GM18499 (cell line): ENCODE measurements at regions not wholly inside any gene's neighbourhood (a gene's known extent, or its start where the extent isn't known, plus 50 kb on each side); places are given as distances from the start of the nearest gene placed in this dataset.
"Not testable (repeated sequence)": the region's sequence is repeated elsewhere in the genome, so short reads cannot be mapped to it uniquely, and the experiment has no call there.

Experiments used
- ATAC-seq: cut with Tn5 transposase; IDR thresholded peaks from one replicate; pipeline ENCODE4 v1.9.1; 2021; ENCODE audit warnings: moderate number of reproducible peaks; ENCODE audit not compliant: insufficient read depth, unreplicated experiment

DNA sequence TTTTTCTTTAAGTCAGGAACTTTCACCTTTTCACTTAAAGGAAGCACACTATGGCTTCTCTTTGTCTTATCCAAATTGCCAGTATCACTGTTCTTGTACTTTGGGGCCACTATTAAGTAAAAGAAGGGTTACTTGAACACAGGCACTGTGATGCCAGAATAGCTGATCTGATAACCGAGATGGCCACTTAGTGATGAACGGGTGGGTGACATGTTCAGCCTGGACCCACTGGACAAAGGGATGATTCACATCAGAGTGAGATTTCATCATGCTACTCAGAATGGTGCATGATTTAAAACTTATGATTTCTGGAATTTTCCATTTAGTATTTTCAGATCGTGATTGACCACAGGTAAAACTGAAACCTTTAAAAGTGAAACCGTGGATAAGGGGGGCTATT, 252.6 kb downstream of the KLF13 start:
- no peak for ATAC-seq

DNA sequence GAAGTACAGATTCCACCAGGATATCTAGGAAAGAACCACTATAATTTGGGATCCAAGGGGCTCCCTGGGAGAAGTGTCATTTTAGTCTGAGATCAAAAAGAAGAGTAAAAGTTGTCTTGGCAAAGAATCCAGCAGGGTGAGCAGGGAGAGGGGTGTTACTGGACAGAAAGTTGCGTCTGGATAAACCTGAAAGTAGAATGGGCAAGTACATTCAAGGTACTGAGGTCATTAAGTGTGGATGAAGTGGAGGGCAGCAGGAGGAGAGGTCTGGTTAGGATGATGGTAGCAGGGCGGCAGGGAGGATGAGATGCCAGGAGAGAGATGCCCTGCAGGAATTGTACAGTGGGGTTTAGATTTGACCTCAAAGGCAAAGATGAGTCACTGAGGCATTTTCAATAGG, 253.3 kb downstream of the KLF13 start:
- ATAC-seq: no peak

DNA sequence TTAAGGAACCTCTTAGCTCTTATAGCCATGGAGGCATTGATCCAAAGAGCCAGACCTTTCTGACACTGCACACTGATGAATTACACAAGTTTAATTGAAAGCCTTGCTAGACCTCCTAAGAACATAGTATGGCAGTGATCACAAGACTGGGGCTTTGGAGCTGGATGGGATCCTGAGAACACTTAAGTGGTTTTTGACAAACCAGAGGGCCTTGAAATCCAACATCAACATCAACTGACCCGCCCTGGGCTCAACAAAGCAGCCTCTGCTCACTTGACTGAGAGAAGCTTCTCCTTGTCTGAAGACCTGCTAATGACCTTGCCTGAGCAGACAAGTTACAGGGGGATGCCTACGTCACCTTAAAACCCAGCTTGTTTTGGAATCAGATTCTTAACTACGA, 257.6 kb downstream of the KLF13 start:
- ATAC-seq: no peak

DNA sequence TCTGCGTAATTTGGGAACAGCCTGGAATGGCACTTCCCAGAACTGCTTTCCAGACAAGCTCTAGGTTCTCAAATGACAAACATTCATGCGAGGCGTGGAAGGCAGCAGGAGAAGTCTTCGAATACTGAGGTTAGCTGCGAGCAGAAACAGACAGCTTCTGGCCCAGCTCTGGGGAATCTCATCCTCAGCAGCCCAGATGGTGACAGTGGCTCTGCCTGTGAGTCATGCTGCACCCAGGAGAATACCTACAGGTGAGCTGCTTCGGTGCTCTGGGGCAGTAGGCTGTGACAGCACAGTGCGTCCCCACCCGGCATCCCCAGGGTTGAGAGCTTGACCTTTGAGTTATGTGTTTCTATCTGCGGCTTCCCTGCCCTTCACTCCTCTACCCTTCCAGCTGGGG, 258.6 kb downstream of the KLF13 start:
- ATAC-seq: no peak

DNA sequence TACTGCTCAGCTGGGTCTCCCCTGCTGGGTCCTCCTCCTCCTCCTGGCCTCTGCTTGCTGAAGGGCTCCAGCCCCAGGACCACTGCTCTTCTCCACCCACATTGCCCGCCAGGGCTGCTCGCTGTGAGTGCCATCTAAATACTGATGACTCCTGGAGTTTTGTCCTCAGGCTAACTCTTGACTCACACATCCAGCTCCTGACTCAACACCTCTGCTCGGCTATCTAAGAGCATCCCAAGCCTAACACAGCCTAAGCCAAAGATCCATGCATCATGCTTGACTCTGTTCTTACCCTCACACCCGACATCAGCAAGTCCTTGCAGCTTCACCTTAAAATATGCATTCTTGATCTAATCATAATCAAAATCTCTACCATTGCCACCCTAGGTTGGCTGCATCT, 260.2 kb downstream of the KLF13 start:
- ATAC-seq: no peak

DNA sequence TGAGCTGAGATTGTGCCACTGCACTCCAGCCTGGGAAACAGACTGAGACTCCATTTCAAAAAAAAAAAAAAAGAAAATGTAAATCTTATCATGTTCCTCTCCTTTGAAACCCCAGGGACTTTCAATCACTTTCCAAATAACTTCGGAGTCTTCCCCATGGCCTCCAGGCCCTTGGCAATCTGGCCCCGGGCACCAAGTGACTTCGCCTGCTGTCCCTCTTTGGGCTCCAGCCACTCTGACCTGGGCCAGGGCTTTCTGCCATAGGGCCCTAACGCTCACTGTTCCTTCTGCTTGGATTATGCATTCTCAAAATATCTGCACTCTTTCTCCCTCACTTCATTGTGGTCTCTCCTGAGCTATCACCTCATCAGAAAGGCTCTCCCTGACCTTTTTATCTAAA, 260.9 kb downstream of the KLF13 start:
- ATAC-seq: no peak

DNA sequence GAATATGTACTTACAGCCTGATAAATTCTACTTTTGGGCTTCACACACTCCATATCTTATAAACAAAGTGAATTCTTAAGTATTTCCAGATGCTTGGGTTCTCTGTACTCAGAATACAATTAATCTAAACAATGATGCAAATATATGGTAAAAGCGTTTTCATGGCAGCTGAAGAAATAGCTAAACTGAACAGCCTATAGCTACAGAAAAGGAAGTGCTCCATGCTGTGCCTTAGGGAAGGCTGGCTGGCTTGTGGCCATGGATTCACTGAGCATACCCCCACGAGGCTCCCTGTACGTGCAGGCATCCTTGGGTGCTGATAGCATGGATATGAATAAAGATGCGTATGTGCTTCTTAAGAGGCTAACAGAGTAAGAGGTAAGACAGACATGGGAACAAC, 264.0 kb downstream of the KLF13 start:
- ATAC-seq: no peak

DNA sequence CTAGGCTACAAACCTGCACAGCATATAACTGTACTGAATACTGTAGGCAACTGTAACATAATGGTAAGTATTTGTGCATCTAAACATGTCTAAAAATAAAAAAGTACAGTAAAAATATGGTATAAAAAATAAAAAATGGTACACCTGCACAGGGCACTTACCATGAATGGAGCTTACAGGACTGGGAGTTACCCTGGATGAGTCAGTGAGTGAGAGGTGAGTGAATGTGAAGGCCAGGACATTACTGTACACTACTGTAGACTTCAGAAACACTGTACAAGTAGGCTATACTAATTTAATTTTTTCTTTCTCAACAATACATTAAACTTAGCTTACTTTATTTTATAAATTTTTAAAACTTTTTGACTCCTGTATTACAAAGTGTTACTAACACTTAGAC, 265.3 kb downstream of the KLF13 start:
- ATAC-seq: no peak

DNA sequence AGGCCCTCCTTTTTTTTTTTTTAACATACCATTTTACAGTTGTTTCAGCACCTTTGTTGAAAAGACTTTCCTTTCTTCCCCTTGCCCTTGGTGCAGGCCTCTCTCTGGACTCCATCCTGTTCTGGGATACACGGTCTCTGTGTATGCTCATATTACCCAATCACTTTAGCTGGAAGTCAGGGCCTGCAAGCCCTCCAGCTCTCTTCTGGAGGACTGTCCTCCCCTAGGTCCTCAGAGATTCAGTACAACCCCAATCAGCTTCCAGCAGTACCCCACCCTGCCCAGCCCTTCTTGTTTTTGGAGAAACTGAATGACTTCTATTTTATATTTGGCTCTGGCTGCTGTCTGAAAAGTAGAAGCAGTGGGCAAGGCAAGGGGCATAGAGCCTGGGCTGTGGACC, 270.8 kb downstream of the KLF13 start:
- ATAC-seq: no peak

DNA sequence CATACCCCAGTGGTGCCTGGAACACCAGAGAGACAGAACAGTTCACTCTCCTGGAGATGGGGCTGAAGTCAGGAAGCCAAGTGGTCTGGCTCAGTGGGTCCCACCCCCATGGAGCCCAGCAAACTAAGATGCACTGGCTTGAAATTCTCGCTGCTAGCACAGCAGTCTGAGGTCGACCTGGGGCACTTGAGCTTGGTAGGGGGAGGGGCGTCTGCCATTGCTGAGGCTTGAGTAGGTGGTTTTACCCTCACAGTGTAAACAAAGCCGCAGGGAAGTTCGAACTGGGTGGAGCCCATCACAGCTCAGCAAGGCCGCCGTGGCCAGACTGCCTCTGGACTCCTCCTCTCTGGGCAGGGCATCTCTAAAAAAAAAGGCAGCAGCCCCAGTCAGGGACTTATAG, 272.0 kb downstream of the KLF13 start:
- no peak for ATAC-seq

DNA sequence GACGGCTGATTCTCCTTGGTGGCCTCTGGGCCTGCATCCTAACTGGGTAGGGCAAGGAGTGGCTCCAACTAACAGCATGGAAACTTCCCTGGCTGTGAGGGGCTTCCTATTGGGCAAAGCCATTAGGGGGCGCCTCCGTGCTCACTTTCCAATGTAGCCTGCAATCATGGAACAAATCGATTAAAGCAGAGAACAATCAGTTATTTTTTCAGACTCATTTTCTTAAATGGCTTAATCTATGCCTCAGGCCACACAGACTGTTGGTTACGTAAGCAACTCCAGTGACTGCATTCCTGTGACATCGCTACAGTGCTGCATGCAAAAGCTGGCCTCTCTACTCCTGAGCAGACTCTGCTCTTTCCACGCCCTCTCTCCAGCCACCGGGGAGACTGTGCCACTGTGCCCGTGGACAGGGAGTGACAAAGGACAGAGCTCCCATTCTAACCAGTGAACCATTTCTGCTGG, 278.9 kb downstream of the KLF13 start:
- no peak for ATAC-seq

DNA sequence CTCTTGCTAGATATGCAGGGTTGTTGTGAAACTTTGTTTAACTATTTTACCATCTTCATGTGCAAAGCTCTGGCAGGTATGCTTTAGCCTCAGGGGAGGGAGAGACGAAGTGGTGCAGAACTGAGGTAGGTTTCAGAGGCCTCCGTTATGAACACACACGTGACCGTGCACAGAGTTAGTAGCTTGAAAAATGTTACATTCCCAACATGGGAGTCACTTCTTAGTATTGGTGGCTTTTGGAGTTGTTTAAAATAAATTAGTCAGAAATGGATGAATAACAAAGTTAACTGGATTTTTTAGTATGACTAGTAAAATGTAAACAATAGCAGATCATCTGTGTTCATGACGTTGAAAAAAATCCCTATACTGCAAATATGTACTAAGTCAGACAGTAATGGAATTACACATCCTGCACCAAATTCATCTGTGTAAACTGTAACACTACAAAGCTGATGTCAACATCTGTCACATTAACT, 279.6 kb downstream of the KLF13 start:
- no peak for ATAC-seq

DNA sequence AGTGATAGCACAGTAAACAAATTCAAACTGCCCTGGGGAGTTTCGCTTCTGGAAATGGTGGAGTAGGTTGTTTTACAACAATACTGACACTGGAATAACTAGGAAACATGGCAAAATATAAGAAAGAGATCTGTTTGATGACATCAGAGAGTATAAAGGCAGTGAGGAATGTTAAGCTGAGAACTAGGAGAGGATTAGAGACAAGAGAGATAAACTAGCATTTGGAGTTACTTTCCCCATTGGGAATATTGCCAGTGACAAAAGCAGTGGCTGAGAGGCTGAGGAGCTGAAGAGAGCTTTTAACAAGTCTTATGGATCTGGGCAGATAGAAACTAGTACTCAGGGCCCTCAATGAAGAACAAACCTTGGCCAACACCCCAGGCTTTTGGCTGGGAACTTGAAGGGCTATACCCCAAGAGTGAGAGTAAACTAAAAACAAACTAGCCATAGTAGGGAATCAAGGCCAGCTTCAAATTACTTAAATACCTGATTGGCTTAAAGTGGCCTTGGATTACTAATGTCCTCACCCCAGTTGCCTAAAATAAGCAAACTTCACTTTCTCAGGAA, 280.4 kb downstream of the KLF13 start:
- no peak for ATAC-seq

DNA sequence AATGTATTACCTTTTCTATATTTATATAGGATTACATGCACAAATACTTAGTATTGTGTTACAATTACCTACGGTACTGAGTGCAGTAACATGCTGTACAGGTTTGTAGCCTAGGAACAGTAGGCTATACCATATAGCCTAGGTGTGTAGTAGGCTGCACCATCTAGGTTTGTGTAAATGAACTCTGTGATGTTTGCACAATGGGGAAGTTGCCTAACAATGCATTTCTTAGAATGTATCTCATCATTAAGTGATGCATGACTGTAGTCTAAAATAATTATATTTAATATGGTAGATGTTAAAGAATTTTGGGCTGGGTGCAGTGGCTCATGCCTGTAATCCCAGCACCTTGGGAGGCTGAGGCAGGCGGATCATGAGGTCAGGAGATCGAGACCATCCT, 281.0 kb downstream of the KLF13 start:
- no peak for ATAC-seq

DNA sequence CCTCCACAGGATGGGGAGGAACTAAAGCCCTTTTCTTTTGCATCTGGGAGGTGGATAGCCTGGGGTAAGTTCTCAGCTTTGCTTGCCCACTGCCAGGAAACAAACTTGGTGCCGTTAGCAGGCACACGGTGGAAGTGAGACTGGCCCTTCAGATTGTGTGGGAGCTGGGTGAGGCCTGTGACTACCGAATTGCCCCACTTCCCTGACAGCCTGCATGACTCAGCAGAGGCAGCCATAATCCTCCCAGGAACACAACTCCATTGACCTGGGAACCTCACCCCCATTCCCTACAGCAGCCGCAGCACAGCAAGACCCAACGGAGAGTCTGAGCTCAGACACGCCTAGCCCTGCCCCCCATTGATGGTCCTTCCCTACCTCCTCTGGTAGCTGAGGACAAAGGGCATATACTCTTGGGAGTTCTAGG, 282.6 kb downstream of the KLF13 start:
- ATAC-seq: no peak

DNA sequence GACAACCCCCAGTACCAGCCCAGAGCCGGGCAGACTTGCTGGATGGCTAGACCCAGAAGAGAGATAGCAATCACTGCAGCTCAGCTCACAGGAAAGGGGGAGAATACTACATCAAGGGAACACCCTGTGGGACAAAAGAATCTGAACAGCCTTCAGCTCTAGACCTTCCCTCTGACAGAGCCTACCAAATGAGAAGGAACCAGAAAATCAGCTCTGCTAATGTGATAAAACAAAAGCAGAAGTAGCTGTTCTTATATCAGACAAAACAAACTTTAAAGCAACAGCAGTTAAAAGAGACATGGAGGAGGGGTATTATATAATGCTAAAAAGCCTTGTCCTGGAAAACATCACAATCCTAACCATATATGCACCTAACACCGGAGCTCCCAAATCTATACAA, 283.3 kb downstream of the KLF13 start:
- ATAC-seq: no peak

DNA sequence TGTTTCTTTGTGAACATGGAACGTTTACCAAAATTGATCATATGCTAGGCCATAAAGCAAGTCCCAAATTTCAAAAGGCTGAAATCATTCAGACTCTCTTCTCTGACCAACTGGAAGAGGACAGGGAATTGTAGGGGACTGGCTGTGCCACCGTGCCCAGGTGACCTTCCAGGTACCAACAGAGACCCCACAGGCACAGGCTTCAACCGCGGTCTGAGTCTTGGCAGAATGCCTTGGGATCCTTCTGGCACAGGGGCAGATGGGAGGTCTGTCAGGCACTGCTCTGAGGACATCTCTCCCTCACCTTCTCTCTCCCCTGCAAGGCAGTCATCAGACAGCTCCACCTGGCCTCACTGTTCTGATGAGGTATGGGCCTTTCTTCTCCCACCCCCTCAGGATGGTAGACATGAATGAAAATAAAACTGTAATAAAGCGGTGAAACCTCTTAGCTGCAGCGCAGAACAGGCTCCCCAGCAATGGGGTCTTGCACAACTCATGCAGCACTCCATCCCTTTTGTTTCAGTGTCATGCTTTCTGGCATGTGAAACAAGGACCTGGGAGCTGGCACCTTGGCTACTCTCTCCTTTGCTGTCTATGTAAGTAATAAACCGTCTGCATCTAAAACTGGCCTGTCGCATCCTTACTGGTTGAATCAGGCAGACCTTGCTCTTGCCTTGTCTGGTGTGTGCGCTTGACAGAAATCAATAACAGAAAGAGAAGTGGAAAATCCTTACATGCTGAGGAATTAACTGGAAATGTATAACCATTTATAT, 289.2 kb downstream of the KLF13 start:
- ATAC-seq: no peak

DNA sequence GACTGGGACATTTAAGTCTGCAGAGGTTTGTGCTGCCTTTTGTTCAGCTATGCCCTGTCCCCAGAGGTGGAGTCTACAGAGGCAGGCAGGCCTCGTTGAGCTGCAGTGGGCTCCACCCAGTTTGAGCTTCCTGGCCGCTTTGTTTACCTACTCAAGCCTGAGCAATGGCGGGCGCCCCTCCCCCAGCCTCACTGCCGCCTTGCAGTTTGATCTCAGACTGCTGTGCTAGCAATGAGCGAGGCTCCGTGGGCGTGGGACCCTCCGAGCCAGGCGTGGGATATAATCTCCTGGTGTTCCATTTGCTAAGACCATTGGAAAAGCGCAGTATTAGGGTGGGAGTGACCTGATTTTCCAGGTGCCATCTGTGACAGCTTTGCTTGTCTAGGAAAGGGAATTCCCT, 296.7 kb downstream of the KLF13 start:
- ATAC-seq: not testable (repeated sequence)

DNA sequence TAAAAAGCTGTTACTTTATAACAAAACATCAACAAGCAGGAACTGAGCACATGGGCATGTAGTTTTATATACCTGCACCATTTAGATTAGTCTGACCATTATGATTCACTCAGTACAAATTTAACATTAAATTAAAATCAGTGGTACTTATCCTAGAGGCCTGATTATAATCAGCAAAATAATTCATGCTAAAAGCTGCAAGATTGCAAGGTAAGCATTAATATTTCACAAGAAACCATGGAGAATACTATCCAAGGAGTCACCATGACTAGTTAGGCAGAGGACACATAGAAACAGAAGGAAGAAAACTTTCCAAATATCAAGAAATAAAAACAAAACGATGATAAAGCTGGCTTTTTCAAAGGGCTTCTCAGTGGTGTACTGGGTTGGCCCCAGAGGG, 297.5 kb downstream of the KLF13 start:
- ATAC-seq: not testable (repeated sequence)

DNA sequence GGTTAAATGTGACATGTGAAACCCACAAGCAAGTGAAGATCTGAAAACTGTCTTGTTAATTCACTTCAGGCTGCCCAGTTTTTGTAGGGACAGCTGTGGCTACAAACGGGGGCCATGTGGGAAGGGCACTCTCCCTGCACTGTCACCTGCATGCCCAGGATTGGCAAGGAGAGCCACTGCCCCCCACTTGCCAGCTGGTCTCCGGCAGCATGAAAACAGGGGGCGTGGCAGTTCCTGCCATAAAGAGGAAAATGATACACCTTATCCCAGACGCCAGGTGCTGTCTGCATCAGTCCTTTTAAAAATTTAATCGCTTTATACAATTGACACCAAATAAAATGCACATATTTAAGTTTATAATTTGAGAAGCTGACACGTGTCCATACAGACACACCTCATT, 309.1 kb downstream of the KLF13 start:
- not testable (repeated sequence) for ATAC-seq

DNA sequence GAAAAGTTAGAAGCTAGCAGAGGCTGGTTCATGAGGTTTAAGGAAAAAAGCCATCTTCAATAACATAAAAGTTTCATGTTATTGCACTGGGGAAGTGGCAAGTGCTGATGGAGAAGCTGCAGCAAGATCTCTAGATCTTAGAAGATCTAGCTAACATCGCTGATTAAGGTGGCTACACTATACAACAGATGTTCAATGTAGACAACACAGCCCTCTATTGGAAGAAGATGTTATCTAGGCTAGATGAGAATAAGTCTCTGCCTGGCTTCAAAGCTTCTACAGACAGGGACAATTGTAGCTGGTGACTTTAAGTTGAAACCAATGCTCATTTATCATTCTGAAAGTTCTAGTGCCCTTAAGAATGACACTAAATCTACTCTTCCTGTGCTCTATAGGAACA, 310.3 kb downstream of the KLF13 start:
- ATAC-seq: not testable (repeated sequence)

DNA sequence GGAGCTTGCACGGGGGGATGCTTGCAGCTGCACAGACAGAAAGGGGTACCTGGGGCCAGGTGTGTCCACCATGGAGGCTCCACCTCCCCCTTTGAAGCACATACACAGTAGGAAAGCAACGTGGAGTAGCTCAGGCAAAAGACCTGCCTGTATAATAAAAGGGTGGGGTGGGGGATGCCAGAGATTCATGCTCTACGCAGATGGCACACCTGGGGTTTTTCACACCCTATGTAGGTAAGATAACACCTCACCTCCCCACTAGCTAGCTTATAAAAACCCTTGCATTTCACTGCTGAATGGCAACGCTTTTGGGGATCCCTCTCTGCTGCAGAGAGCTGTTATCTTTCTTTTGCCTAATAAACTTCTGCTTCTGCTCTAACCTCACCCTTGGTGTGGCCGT, 317.3 kb downstream of the KLF13 start:
- not testable (repeated sequence) for ATAC-seq
